IPS DF 4.7 (cell line): ENCODE measurements at regions not wholly inside any gene's neighbourhood (a gene's known extent, or its start where the extent isn't known, plus 50 kb on each side); places are given as distances from the start of the nearest gene placed in this dataset.

ENCODE experiments used
- DNase-seq: peaks from one replicate; pipeline ENCODE4 v3.0.0-alpha.2; 2013; ENCODE audit warnings: low spot score; ENCODE audit errors: extremely low read depth

- no peak for DNase-seq
Observed at GRCh38 chr5:109945097-109945678, 255.5 kb downstream of the MAN2A1 start.

DNA sequence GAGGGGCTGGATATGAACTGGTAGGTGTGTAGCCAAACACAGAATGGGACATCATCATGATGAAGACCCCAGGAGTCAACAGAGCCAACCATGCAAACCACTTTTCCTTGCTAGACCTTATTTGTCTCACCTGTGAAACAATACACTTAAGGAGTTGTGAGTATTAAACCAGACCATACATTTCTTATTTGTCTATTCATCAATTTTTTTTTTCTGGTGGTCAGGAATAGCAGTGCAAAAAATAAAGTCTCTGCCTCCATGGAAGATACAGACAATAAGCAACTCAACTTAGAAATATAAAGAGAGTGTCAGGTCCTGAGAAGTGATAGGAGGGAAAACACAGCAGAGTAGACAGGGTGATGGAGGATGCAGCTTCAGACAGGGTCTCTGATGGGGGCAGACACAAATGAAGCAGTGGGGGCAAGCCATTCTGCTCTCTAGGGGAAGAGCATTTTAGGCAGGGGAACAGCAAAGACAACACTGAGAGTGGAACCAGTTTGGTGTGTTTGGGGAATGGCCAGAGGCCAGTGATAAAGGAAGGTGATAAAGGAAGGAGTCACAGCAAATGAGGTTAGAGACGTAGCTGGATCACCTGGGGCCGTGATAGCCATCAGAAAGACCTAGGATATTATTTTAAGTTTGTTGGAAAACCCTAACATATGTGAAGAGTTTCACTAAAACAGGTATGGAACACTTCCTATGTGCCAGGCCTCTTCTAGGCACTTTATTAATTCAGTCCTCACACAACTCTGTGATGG, 256.2 kb downstream of the MAN2A1 start:
- DNase-seq: no peak

DNA sequence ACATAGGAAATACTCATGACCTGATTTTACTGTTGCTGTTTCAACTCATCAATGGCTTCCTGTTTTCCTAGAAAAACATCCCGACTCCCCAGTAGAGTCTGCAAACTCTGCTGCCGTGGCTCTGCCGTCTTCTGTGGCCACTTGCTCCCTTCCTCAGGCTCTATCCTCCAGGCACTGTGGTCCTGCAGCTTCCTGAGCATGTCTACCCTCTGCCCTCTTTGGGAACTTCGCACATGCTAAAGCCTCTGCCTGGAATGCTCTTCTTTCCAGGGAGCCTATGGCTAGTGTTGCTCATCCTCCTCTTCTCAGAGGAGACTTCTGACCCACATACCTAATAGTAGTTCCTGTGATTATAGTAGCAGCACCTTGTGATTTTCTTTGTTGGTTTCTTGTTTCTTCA, 256.9 kb downstream of the MAN2A1 start:
- no peak for DNase-seq

GRCh38 chr5:109947667-109948066, 257.9 kb downstream of the MAN2A1 start:
- no peak for DNase-seq

- DNase-seq: no peak
Observed at GRCh38 chr5:109950634-109951033, 260.9 kb downstream of the MAN2A1 start.

- no peak for DNase-seq
Observed at GRCh38 chr5:109951348-109951747, 261.6 kb downstream of the MAN2A1 start.

GRCh38 chr5:109951758-109952157, 262.0 kb downstream of the MAN2A1 start:
- no peak for DNase-seq

- DNase-seq: no peak
Observed at GRCh38 chr5:109953761-109954160, 264.0 kb downstream of the MAN2A1 start.

- DNase-seq: no peak
Observed at GRCh38 chr5:109956884-109957283, 267.2 kb downstream of the MAN2A1 start.

GRCh38 chr5:109958082-109958481, 268.4 kb downstream of the MAN2A1 start:
- DNase-seq: no peak

- no peak for DNase-seq
Observed at GRCh38 chr5:109959652-109960051, 269.9 kb downstream of the MAN2A1 start.

GRCh38 chr5:109961751-109962150, 272.0 kb downstream of the MAN2A1 start:
- DNase-seq: no peak

DNA sequence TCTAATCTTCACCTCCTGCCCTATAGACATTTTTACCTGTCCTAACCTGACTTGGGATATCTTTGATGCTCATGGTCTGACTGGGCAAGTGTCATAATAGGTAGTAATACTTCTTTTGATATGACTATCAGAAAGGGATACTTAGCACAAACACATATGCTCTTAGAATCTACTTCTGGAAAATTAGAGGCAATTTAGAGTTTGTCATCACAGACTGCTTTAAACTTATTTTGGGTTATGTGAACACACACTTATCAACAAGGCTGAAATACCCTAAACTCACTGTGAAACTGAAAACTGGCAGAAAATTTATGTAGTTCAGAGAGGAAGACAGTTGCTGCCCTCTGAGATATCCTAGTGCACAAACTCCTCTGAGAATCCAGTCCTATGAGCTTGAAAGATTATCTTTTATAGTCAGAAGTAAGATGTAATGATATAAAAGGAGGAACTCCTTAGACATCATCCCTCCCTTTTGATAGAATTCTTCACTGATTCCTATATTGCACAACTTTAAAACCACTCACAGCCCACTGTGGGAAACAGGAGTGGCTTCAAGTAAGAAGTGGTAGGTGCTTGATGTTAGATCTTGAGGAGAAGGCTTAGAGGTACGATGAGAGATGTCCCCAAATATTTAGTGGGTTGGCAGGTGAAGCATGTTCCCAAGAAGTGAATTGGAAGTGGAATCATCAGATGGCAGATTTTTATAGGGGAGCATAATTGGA, 273.3 kb downstream of the MAN2A1 start:
- DNase-seq: no peak

DNA sequence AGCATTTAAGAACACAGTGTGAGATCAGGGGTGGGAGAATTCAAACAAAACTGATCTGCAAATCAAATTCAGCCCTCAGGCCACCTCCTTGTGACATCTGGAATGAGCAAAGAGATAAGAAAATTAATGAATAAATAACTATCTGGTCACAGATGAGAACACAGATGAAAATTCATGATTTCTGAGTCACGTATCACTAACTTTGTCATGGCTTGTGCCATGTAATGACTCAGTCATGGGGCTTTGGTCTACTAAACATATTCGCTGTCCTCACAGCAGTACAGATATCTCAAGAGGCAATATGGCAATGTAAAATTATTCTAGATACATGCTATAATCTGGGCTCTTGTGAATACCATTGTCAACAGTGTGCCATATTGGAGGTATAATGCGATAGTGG, 274.4 kb downstream of the MAN2A1 start:
- no peak for DNase-seq

DNA sequence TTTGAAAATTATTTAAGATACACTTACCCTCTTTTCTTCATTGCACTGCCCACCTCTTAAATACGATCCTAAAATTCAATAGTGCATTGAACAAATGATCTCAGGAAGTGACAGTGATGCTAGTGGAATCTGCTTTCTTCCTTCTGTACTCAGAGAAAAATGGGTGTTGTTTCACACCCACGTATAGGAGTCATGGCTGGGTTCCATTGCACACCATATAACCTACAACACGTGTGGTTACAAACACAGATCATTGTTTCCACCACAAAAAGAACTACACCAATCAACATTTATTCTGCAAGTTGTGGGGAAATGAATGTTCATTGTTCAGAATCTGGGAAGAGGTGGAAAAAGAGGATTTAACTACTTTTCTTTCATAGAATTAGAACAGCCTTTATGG, 275.9 kb downstream of the MAN2A1 start:
- no peak for DNase-seq

GRCh38 chr5:109971968-109972367, 282.2 kb downstream of the MAN2A1 start:
- no peak for DNase-seq

DNA sequence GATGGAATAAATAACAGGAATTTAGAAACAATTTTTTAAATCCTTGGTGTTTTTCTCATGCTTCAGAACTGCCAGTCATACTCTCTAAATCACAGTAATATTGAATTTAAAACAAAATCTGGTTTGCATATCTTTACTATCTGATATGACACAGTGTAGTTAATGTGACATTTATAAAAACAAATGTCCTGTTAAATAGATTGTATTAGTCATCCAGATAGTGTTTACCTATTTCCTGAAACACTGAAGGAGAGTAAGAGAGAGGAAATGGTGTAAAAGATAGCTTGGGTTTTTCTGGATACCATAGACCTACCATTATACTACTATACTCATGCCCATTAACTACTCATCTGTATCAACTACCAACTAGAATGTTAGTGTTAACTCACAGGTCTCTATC, 292.3 kb downstream of the MAN2A1 start:
- DNase-seq: no peak

DNA sequence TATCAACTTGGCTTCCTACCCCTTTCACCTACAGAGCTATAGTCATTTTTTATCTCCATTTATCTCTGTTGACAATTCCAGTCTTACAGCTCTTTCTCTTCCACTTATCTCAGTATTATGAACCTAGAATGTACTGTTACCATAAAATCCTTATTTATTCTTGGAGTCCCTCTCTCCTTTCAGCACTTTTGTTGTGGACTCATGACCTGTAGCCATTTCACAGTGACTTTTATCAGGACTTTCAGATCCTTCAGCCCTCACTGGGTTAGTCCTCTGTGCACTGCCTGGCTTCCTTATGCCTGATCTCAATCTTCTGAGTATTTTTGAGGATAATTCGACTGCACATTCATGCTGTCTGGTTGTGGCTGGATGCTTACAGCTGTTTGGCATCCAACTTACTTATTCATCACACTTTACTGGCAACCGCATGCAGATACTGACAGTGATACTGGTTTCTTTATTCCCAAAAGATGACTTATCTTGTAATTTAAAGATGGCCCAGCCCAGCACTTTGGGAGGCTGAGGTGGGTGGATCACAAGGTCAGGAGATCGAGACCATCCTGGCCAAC, 293.3 kb downstream of the MAN2A1 start:
- DNase-seq: no peak

DNA sequence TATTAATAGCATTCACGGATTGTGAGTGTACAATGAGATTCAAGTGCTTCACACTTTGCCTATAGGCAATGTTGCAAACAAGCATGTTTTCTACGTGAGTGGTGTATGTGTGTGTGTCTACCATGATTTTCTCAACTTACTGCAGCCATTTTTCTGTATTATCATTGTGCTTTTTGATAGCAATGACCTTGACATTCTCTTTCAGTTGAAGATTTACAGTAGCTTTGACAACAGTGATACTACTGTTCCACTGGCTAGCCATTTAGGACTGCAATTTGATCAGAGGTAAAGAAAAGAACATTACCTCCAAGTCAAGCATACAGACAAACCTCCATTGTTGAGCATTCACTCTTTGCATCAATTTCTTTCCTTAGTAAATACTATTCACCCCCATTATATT, 297.0 kb downstream of the MAN2A1 start:
- no peak for DNase-seq

GRCh38 chr5:109987355-109987754, 297.6 kb downstream of the MAN2A1 start:
- no peak for DNase-seq

- no peak for DNase-seq
Observed at GRCh38 chr5:109987970-109988369, 298.2 kb downstream of the MAN2A1 start.

DNA sequence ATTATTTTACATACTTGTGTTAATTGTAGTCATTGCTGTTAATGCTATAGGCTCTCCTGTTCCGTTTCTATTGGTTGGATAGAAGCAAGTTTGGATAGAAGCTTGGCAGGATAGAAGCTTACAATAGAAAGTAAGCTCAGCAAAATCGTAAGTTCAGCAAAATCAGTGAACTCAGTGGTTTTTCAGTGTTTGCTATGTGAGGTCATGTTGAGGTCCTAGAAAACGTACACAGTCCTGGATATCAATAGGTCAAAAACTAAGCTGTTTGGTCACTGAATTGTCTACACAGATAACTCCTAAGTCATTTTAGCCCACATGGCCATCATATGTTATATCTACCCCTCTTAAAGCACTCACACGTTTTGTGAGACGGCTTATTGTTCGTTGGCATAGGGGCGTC, 299.4 kb downstream of the MAN2A1 start:
- no peak for DNase-seq
